ENCODE measurements at regions not wholly inside any gene's neighbourhood (a gene's known extent, or its start where the extent isn't known, plus 50 kb on each side); places are given as distances from the start of the nearest gene placed in this dataset.
A peak's percentile ranks its signal among the peaks of the same experiment; 100 is the strongest.

DNA sequence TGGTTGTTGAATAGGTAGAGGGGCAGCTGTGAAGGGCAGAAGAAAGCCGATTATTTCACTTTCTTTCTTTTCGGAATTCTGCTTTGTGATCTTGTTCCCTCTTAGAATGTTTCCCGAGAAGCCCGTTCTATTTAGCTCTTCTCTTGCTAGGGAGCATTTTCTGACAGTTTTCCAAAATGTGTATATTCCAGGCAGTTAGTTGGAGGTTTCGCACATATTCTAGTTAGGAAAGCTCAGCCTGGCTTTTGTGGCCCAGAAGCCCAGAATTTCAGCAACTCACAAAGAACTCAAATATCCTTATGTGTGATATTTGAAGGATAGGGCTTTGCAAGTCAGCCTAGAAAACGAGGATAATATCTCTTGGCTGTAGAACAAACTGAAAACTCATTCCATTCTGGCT is 461.0 kb upstream of the C9orf72 start:
- DNase-seq (ENCODE audit: insufficient read length, low spot score), result no peak
- FAIRE-seq, result peak; percentile 44
- no peak for TF ChIP-seq CTCF (IDR thresholded peaks at IDR 0.05; ENCODE audit: insufficient read depth, missing control alignments)

GRCh38 chr9:28037968-28038367 is 464.7 kb upstream of the C9orf72 start:
- no peak for TF ChIP-seq CTCF (IDR thresholded peaks at IDR 0.05; ENCODE audit: insufficient read depth, missing control alignments)
- no peak for FAIRE-seq
- no peak for DNase-seq (ENCODE audit: insufficient read length, low spot score)

- DNase-seq (ENCODE audit: insufficient read length, low spot score) (no peak), FAIRE-seq (no peak)
- TF ChIP-seq CTCF (IDR thresholded peaks at IDR 0.05; ENCODE audit: insufficient read depth, missing control alignments), result no peak
These were observed 471.8 kb upstream of the C9orf72 start for GRCh38 chr9:28045051-28045450.

DNA sequence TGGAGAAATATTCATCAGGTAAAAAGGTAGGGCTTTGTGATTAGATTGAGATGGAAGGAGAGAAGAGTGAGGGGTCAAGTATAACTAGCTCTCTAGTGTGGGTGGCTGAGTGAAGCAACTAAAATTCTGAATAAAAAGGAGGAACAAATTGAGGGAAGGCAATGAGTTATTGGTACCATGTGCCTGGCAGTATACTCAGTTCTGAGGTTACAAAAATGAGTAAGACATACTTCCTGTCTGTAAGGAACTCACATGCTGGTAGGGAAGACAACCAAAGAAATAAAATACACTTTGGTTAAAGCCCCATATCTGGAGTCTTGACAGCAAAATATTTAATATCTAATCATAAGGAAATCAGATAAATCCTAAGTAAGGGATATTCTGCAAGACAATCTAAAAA is 476.8 kb upstream of the C9orf72 start:
- no peak for TF ChIP-seq CTCF (IDR thresholded peaks at IDR 0.05; ENCODE audit: insufficient read depth, missing control alignments)
- no peak for FAIRE-seq
- no peak for DNase-seq (ENCODE audit: insufficient read length, low spot score)

GRCh38 chr9:28050941-28051340 is 477.7 kb upstream of the C9orf72 start:
- FAIRE-seq (peak; percentile 67), DNase-seq (ENCODE audit: insufficient read length, low spot score) (no peak)
- TF ChIP-seq CTCF (IDR thresholded peaks at IDR 0.05; ENCODE audit: insufficient read depth, missing control alignments), result no peak

DNA sequence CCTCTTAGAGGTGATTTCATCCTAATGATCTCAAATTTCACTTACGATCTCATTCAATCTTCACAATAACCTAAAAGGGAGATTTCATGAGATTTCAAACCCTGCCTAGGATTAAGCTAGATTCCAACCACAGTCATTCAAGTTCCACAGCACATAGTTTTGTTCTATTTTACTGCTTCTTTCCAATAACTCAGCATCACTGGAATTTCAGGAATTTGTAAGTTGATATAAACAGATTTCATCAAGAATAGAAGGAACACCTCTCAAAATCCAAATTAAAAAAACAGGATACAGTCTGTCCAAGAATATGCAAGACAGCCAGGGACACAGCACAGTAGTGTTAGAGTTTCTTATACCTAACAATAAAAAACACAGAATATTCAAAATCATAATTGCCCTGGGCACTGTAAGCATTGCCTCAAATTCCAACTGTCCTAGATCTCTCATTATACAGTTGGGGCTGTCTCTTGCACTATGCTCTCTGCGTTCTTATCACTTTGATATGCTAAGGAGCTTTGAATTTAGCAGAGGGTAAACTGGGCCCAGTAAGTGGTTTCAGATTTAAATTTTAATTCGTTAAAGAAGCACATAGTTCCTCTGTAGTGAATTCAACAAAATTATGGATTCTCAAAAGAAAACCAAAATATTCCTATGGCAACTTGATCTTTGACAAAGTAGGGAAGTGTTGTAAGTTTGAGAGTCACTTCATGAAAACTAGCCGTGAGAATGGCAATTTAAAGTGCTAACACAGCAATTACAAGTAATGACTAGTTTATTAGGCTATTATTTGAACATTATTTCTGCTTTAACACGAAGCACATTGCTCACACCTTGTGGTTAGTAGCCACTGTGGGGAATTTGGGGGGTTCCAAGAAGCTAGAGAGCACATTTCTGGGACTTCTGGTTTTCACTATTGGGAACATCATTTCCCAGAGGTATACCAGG is 478.6 kb upstream of the C9orf72 start:
- DNase-seq (ENCODE audit: insufficient read length, low spot score), result no peak
- FAIRE-seq, result peak; percentile 16
- no peak for TF ChIP-seq CTCF (IDR thresholded peaks at IDR 0.05; ENCODE audit: insufficient read depth, missing control alignments)

- DNase-seq (ENCODE audit: insufficient read length, low spot score) (no peak), FAIRE-seq (peak; percentile 44)
- no peak for TF ChIP-seq CTCF (IDR thresholded peaks at IDR 0.05; ENCODE audit: insufficient read depth, missing control alignments)
These were observed 480.0 kb upstream of the C9orf72 start for GRCh38 chr9:28053096-28053777.

Measured in D721Med (cell line).